DMS79 (cell line): ENCODE measurements at regions not wholly inside any gene's neighbourhood (a gene's known extent, or its start where the extent isn't known, plus 50 kb on each side); places are given as distances from the start of the nearest gene placed in this dataset.
A peak's percentile ranks its signal among the peaks of the same experiment; 100 is the strongest.

Source experiments
- DNase-seq: peaks from one replicate; lab custom pipeline; 2025; lab: John Stamatoyannopoulos, UW

DNA sequence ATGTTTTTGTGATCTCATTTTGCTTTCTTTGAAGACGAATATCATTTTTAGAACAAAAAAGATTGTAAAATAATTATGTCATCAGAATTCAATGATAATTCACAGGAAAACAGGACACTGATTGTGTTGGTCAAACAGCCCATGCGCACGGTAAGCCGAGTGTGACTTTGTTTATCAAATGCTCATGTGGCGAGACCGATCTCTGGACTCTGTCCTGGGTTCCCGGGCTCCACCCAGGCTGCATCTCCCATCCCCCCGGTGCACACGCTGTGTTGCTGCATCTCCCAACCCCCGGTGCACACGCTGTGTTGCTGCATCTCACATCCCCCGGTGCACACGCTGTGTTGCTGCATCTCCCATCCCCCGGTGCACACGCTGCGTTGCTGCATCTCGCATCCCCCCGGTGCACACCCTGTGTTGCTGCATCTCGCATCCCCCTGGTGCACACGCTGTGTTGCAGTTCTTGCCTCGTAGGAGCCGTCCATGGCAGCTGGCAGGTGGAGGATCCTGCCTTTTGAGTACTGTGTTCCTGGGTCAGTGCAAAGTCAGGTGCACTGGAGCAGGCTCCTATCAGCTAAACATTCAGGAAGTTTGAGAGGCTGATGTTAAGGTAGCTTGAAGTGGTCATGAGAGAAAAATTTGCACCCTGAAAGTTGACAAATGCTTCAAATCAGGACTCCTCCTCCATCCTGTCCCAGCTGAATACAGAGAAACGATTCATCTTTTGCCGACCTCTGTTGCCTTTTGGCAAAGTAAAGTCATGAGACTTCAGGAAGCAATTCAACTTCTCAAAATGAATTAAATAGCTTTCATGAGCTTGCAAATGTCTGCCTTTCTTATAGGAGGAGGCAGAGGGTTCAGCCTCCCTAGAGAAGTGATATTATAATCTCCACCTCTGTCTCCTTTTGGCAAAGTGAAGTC is 77.1 kb upstream of the FRMD1 start:
- DNase-seq, result peak; percentile 8

DNA sequence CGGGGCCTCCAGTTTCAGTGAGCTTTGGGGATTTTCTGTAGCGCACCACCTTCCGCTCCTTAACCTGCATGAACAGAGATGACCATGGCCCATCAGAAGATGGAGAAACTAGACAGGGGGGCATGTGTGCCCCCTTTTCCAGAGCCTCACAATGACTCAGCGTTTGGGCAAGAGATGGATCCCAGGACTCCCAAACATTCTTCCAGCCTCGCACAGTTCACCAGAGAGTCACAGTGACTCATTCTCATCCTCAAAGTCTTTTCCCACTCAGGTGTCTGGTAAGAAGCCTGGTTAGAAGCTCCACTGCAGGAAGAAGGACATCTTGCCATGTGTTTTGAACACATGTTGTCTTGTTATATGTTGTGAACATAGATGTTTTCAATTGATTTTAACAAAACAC is 76.2 kb upstream of the FRMD1 start:
- no peak for DNase-seq

DNA sequence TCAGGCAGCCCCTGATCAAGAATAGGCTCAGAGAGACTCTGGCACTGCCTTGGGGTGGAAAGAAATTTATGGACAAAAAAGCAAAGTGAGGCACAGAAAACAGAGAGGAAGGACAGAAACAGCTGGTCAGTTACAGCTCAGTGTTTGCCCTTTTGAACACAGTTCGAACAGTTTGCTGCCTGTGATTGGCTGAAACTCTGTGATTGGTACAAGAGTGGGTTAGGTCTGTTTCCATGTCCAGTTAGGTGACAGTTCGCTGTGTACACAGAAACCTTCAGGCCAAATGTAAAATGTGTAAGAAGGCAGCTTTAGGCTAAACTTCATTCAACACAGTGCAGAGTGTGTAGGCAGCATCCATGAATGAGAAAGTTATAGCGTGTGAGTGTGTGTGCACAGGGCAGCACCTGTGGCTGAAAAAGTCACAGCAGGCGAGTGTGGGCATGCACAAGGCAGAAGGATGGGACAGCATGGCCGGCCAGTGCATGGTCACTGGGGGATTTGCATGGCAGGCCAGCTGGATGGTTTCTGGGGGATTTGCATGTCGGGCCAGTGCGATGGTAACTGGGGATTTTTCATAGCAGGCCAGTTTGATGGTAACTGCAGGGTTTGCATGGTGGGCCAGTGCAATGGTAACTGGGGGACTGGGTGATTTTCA is 75.4 kb upstream of the FRMD1 start:
- no peak for DNase-seq

DNA sequence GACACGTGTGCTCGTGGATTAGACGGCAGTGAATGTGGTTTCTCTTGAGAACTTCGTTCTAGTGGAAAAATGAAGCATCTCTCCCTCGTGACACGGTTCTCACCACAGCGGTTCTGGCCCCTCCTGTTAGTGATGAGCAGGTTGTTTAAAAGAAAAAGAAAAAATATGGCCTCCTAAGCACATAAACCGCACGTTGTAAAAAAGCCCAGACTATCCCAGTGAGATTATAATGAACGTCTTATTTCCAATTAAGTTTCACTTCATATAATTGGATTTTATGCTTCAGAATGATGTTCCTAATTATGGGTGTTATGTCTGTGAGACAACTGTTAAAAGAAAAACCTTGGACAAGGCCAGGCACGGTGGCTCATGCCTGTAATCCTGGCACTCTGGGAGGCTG is 74.5 kb upstream of the FRMD1 start:
- DNase-seq, result no peak

DNA sequence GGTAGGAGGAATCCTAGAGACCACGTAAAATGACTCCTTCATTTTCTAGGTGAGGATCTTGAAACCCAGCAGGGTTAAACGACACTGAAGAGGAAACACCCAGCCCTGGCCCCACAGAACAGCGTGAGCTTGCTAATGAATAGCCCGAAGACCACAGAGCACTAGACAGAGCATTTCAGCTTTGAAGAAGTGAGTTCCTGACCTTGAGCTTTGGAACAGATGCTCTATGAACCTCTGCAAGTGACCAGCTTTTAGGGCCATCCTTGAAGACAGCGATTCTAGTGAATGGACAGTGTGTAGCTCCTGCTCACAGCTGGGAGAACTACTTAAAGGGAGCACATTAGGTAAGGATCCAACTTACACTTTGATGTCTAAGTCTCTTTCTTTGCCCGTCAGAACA is 74.0 kb upstream of the FRMD1 start:
- DNase-seq, result no peak

DNA sequence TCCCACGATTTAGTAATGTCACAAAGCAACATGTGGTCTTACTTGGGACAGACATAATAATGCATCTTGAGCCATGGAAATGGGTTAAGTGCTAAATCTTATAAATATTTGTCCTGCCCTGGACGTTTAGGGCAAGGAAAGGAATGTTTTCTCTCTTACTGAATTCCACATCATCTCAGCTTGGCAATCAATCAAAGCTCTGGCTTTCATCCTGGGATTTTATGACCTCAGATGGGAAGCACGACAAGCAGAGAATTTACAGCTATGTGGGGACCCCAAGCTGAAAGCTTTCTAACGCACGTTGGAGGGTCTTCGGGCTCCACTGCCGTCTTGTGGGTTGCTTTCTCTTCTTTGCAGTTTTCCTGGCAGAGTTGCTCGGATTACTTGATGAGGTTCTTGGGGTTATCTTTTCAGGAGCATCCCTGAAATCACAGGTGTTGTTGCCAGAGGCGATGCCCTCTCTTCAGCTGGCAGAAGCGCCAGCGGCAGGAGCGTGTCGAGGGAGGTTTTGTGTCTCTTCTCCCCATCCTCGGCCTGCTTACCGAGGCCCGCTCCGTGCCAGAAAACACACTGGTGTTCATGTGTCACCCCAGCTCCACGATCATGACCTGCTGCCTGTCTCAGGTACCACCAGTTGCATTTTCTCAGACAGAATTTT is 73.4 kb upstream of the FRMD1 start:
- DNase-seq, result no peak

DNA sequence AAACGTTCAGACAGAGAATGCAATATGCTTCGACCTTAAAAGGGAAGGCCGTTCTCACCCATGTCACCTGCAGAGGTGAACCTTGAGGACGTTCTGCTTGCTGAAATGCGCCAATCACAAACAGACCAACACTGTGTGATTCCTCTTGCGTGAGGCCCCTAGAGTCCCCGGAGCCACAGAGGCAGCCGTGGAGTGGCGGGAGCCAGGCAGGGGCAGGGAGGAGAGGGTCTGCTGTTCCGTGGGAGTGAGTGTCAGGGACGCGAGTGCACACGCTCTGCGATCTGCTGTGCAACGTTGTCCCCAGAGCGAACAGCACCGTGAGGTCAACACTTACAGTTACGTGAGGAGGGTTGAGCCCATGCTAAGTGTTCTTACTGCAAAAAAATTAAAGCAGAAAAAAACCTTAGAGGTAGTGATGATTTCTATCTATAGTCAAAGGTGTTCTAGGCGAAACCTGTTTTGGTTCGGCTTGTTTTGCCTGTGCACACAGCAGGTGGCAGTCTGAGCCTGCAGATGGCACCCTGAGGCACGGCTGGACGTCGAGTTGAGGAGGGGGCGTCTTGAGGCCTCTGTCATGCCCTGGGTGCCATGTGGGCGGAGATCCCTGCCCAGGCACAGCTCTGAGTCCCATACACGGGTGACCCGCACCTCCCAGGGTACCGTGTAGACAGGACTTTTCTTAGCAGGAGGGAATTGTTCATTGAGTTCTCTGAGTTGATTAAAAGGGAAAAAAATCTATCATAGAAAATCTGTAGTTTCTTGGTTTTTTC is 71.7 kb upstream of the FRMD1 start:
- no peak for DNase-seq

DNA sequence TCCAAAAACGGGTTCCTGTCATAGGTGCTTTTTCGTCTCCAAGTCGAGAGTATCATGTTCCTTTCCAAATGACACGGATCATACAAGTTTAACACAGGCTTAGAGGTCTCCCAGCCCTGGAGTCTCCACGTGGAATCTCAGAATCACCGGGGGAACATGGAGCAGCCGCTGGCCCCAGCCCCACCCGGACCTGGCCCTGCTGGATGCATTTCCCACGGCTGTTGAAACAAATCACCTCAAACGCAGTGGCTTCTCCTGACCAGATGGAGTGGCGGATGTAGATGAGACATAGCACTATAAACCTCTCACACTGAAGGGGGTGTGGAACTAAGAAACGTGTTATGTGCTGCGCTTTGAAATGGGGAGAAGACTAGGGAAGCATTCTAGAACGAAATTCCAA is 70.0 kb upstream of the FRMD1 start:
- no peak for DNase-seq

DNA sequence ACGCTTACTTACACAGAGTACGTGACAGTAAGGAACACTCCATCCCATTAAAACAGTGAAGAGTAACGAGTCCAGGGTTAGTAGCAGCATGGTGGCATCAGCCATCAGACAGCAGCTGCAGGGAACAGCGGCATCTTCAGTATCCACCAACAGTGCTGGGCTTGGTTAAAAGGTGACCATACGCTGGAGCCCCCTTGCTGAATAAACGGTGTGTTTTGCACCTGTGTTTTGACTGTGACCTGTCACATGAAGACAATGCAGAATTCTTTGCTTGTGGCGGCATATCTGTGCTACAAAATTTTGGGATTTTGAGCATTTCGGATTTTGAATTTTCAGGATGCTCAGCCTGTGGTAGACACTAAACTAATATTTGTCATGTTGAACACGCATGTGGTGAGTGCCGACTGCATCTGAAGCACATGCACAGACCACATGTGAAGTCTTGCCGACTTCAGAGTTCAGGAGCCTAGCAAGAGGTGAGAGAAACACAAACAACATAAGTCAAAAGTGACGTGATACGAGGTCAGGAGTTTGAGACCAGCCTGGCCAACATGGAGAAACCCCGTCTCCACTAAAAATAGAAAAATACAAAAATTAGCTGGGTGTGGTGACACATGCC is 69.3 kb upstream of the FRMD1 start:
- DNase-seq, result no peak

DNA sequence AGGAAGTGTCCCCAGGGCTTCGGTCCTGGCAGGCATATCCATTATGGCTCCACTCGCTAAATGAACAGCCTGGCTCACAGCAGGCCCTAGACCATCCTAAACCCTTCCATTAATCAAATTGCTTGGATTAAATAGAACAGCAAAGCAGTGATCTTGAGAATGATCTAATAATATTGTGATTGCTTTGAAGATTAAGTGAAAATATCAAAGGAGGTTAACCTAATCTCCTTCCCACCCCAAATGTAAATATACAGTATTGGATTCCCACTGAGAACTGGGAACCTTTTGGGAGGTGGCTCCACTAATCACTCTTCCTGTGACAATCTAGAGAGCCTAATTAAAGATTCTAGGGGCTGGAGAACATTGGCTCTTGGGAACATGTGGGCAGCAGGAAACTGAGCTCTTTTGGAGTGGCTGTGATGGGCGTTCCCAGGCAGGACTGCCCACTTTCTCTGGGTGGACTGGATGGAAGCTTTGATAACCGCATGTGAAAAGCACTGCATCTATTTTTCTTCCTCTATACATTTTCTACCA is 68.3 kb upstream of the FRMD1 start:
- DNase-seq, result peak; percentile 10

DNA sequence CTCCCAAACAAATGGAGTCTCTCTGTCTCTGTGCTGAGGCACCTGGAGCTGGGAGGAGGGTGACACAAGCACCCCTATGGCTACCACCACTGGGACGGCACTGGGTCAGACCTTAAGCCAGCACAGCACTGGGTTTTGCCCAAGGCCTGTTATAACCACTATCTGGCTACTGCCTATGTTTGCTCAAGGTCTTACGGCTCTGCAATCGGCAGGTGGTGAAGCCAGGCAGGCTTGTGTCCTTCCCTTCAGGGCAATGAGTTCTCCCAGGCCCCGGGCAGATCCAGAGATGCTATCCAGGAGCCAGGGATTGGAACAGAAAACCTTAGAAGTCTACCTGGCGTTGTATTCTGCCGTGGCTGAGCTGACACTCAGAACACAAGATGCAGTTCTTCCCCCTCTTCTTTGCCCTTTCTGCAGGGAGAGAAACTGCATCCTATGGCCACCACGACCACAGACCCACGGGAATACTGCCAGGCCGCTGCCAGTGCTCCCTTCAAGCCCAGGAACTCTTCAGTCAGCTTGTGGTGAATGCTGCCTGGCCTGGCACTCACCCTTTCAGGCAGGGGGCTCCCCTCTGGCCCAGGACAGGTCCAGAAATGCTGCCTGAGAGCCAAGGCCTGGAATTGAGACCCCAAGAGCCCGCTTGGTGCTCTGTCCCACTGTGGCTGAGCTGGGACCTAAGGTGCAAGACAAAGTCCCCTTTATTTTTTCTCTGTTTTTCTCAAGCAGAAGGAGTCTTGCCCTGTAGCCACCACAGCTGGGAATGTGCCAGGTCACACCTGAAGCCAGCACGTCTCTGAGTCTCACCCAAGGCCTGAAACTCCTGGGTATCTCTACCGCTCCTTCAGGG is 67.0 kb upstream of the FRMD1 start:
- no peak for DNase-seq

DNA sequence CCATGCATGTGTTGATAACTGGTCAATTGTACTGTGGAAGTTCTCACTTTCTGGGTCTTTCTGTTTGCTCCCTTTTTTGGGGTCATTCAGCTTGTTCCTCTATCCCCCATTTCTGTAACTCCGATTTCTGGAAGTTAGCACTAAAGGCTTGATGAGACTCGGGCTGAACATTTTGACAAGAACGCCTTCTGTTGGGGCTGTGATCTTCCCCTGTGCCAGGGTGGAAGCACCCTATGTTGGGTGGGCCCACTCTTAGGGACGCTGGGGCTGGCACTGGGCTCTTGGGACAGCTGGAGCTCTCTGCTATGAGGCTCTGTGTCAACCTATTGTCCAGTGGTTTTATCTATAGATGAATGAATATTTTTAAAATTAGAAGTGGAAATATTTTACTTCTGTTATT is 60.1 kb upstream of the FRMD1 start:
- DNase-seq, result no peak

DNA sequence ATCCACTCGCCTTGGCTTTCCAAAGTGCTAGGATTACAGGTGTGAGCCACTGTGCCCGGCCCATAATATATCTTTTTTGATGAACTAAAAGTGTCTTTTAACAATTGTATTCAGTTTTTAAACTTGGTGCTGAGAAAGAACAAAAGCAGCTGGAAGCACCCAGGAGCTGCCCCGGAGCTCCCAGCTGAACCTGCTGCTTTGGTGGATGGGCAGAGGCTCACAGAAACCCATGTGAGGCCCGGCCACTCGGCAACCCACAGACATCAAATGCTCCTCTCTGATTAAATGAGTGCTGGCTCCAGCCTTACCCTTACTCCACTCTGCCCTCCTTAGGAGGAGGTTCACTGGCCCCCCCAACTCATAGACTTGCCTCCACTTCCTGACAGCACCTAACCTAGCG is 59.4 kb upstream of the FRMD1 start:
- no peak for DNase-seq

DNA sequence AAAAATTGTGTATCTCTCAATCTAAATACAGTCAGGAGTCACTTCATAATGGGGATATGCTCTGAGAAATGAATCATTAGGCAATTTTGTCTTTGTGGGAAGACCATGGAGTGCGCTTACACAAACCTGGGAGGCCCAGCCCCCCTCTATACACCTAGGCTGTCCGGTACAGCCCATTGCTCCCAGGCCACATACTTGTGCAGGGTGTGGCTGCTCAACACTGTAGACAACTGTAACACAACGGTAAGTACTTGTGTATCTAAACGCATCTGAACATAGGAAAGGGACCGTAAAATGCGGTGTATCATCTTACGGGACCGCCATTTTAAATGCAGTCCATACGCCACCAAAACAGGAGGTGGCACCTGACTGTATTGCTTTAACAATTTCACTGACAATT is 58.0 kb upstream of the FRMD1 start:
- DNase-seq, result no peak

DNA sequence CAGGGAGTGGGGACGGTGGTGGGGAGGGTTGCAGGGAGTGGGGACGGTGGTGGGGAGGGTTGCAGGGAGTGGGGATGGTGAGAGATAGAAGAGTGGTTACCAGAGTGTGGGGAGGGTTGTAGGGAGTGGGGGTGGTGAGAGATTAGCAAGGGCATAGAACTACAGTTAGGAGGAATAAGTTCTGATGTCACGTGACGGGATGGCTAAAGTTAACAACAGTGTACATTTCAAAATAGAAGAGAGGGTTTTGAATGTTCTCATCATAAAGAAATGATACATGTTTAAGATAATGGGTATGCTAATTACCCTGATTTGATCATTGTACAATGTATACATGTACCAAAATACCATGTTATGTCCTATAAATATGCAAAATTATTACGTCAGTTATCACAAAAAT is 57.6 kb upstream of the FRMD1 start:
- no peak for DNase-seq

DNA sequence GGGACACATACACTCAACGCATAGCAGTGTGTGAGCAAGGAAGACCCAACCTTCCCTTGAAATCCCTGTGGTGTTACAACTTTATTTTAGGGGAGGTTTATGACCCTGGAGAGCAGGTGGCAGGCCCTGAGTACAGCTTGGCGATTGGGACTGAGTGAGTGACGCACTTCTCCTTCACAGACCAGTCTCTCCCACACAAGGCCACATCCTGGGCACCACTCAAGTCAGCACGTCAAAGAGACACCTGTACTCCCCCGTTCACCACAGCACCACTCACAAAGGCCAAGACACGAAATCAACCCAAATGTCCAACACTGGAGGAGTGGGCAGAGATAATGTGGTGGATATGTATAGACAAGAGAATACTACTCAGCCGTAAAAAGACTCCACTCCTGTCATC is 57.0 kb upstream of the FRMD1 start:
- DNase-seq, result no peak

DNA sequence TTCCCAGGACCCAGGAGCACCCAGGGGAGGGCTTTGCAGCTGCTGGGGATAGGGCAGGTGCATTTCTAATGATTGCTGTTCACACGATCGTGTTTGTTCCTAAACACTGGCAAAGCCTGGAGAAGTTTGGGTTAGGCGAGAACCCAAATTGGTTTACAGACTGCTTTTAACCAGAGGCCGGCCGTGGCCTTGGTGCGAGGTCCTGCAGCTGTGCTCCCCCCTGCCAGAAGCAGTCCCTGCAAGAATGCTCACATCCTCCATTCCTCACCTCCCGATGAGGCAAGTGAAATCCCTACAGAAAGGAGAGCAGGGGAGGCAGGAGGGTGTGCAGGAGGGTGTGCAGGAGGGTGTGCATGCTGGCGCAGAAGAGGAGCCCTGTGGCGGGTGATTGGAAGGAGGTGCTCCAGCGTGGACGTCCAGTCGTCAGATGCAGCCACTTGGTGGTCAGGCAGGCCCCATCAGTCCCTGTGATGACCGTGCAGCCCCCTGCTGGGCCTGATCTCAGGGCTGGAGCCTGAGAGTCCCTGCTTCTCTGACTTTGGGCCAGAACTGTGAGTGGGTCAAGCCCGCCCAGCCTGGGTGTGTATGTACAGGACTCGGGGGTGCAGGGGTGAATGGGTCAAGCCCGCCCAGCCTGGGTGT is 55.7 kb upstream of the FRMD1 start:
- DNase-seq, result no peak

DNA sequence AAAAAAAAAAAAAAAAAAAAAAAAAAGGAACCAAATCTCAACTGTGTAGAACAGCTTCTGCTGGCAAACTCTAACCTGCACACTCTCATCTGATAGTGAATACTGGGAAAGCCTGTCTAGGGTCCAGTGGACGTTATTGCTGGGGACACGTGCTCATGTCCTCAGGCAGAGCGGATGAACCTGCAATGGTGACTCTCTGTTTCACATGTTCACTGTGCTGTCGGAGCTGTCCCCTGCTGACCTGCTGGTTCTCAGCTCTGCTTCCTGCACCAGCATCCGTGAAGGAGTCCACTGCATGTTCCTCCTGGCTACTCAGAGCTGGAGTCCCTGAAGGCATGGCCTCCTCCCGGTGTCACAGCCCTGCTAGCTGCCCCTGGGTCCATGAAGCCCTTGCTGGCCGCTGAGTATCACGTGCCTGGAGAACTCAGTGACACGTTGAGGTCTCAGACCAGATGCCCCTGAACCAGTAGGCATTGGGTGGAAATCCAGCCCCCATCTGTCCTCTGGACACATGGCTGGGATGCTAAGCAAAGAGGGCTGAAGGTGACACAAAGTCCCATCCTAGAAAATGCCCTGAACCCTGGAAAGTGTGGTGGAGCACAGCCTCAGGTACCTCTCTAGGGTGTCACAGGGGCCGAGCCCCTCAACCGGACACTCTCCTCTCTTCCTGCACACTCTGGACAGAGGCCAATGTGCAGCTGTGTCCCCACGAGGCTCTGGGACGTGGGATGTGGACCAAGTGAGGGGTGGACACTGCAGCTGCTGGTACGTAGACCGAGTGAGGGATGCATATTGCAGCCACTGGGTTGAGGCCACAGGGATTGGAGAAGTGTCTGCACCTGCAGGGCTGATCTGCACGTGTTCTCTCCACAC is 54.9 kb upstream of the FRMD1 start:
- DNase-seq, result no peak

DNA sequence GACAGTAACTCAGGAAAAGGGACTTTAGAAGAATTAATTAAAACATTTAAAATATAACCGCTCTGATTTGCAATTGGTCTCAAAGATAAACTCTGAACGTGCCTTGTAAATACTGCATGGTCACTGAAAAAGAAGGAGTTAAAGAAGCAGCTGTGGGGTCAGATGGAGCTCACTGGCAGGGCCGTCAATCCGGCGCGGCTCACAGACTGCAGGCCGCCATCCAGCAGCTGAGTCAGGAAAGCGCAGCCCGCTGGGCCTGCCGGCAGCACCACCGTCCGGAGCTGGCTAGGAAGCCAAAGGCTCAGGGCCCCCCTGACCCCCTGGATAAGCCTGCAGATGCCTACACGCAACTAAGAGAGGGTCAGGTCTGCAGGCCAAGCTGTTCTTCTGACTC is 54.2 kb upstream of the FRMD1 start:
- DNase-seq, result no peak
